HG03103 (cell line): ENCODE measurements at regions not wholly inside any gene's neighbourhood (a gene's known extent, or its start where the extent isn't known, plus 50 kb on each side); places are given as distances from the start of the nearest gene placed in this dataset.

Experiments
- ATAC-seq: cut with Tn5 transposase; IDR thresholded peaks from one replicate; pipeline ENCODE4 v1.9.1; 2021; ENCODE audit warnings: low read depth; ENCODE audit not compliant: unreplicated experiment

GRCh38 chr3:30350011-30350410 is 256.4 kb upstream of the TGFBR2 start:
- ATAC-seq = no peak

GRCh38 chr3:30350901-30351300 is 255.5 kb upstream of the TGFBR2 start:
- no peak for ATAC-seq

- no peak for ATAC-seq
Measured at GRCh38 chr3:30352410-30353318, 253.7 kb upstream of the TGFBR2 start.

GRCh38 chr3:30353711-30354467 is 252.5 kb upstream of the TGFBR2 start:
- ATAC-seq = peak; percentile 97

GRCh38 chr3:30354513-30354912 is 251.9 kb upstream of the TGFBR2 start:
- no peak for ATAC-seq

GRCh38 chr3:30354972-30355371 is 251.4 kb upstream of the TGFBR2 start:
- ATAC-seq = no peak

- peak; percentile 38 for ATAC-seq
Measured at GRCh38 chr3:30355622-30356021, 250.8 kb upstream of the TGFBR2 start.

- no peak for ATAC-seq
Measured at GRCh38 chr3:30356866-30357753, 249.3 kb upstream of the TGFBR2 start.

GRCh38 chr3:30357897-30358296 is 248.5 kb upstream of the TGFBR2 start:
- ATAC-seq = no peak

GRCh38 chr3:30358871-30359270 is 247.5 kb upstream of the TGFBR2 start:
- ATAC-seq = no peak

GRCh38 chr3:30368978-30369377 is 237.4 kb upstream of the TGFBR2 start:
- ATAC-seq = no peak

- ATAC-seq = no peak
Measured at GRCh38 chr3:30370681-30371271, 235.6 kb upstream of the TGFBR2 start.

GRCh38 chr3:30372837-30373236 is 233.6 kb upstream of the TGFBR2 start:
- no peak for ATAC-seq

- ATAC-seq = no peak
Measured at GRCh38 chr3:30384546-30385072, 221.8 kb upstream of the TGFBR2 start.

- ATAC-seq = no peak
Measured at GRCh38 chr3:30393079-30393478, 213.3 kb upstream of the TGFBR2 start.

GRCh38 chr3:30397030-30397429 is 209.4 kb upstream of the TGFBR2 start:
- no peak for ATAC-seq

- no peak for ATAC-seq
Measured at GRCh38 chr3:30399394-30400181, 206.8 kb upstream of the TGFBR2 start.

- ATAC-seq = no peak
Measured at GRCh38 chr3:30400926-30401325, 205.5 kb upstream of the TGFBR2 start.

GRCh38 chr3:30401971-30402370 is 204.4 kb upstream of the TGFBR2 start:
- no peak for ATAC-seq
